ENCODE measurements at regions not wholly inside any gene's neighbourhood (a gene's known extent, or its start where the extent isn't known, plus 50 kb on each side); places are given as distances from the start of the nearest gene placed in this dataset.

GRCh38 chr5:72649449-72649848 is 142.2 kb upstream of the ZNF366 start:
- DNase-seq (ENCODE audit: low read depth) (peak; percentile 17), FAIRE-seq (peak; percentile 28)
- Histone ChIP-seq H3K4me3 (ENCODE audit: low read depth, low read length) (no peak overlapping the region), H3K36me3 (ENCODE audit: control insufficient read depth, insufficient read depth, low read length) (no peaks in the 10 kb centered on the region), H3K27me3 (ENCODE audit: control insufficient read depth, insufficient read depth, low read length) (no peaks in the 10 kb centered on the region)
- TF ChIP-seq CTCF (IDR thresholded peaks at IDR 0.05; ENCODE audit: insufficient read depth, low read length, severe bottlenecking): no peak

- Histone ChIP-seq H3K27me3 (ENCODE audit: control insufficient read depth, insufficient read depth, low read length) (no peaks in the 10 kb centered on the region), H3K36me3 (ENCODE audit: control insufficient read depth, insufficient read depth, low read length) (no peaks in the 10 kb centered on the region), H3K4me3 (ENCODE audit: low read depth, low read length) (no peak overlapping the region)
- no peak for DNase-seq (ENCODE audit: low read depth)
- FAIRE-seq: no peak
- no peak for TF ChIP-seq CTCF (IDR thresholded peaks at IDR 0.05; ENCODE audit: insufficient read depth, low read length, severe bottlenecking)
Observed at GRCh38 chr5:72648480-72648879, 141.3 kb upstream of the ZNF366 start.

DNA sequence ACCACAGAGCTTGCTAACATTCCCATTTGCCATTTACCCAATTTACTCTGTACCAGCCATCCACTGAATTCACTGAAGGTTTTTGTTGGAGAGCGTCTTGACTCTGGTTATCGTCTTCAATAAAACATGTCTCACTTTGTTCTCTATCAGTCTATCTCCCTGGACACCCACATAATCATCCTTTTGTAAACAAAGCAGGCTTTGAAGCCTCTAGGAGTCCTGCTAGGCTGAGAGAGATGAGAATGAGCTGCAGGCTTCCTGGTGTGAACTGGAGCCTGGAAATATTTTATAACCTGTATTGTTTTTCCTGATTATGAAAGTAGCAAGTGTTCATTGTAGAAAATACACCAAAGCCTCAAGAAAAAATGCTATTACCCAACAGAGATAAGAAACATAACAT is 140.6 kb upstream of the ZNF366 start:
- no peak for DNase-seq (ENCODE audit: low read depth)
- H3K36me3 ChIP-seq (ENCODE audit: control insufficient read depth, insufficient read depth, low read length): no peaks in the 10 kb centered on the region
- peak; percentile 64 for FAIRE-seq
- TF ChIP-seq CTCF (IDR thresholded peaks at IDR 0.05; ENCODE audit: insufficient read depth, low read length, severe bottlenecking): no peak
- no peaks in the 10 kb centered on the region for H3K27me3 ChIP-seq (ENCODE audit: control insufficient read depth, insufficient read depth, low read length)
- H3K4me3 ChIP-seq (ENCODE audit: low read depth, low read length): no peak overlapping the region

- Histone ChIP-seq H3K27me3 (ENCODE audit: control insufficient read depth, insufficient read depth, low read length) (no peaks in the 10 kb centered on the region), H3K36me3 (ENCODE audit: control insufficient read depth, insufficient read depth, low read length) (no peaks in the 10 kb centered on the region), H3K4me3 (ENCODE audit: low read depth, low read length) (no peak overlapping the region)
- no peak for FAIRE-seq
- no peak for TF ChIP-seq CTCF (IDR thresholded peaks at IDR 0.05; ENCODE audit: insufficient read depth, low read length, severe bottlenecking)
- no peak for DNase-seq (ENCODE audit: low read depth)
Observed at GRCh38 chr5:72646246-72646866, 139.1 kb upstream of the ZNF366 start.

DNA sequence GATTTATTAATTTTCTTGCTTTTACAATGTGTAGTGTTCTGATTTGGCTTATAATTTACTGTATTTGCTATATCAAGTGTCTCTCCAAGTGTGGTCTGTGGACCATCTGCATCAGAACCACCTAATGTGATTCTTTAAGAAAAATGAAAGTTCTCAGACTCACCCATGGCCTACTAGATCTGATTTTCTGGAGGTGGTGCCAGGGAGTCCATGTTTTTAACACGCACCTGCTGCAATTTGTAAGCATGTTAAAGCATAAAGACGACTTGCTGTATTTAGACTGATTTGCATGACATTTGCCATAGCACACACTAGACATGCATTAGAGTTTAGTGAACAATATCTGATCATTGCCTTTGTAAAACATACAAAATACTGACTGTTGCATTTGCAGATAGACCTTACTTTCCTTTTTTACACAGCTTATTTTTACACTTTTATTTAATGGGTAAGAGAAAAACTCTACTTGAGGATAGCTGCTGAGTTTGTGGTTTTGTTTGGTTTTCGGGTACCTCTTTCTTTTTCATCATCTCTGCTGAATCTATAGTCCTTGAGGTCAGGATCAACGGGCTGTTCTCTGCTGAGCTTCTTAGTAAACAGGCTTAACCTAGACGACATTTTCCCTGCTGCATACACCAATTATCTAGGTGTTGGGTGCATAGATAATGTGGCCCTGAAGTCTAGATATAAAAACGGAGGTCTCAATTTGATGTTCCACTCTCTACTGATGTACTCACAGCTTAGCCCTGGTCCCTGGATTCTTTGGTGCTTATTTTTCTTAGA is 138.0 kb upstream of the ZNF366 start:
- Histone ChIP-seq H3K4me3 (ENCODE audit: low read depth, low read length) (no peak overlapping the region), H3K27me3 (ENCODE audit: control insufficient read depth, insufficient read depth, low read length) (no peaks in the 10 kb centered on the region), H3K36me3 (ENCODE audit: control insufficient read depth, insufficient read depth, low read length) (no peaks in the 10 kb centered on the region)
- DNase-seq (ENCODE audit: low read depth) (no peak), FAIRE-seq (no peak)
- TF ChIP-seq CTCF (IDR thresholded peaks at IDR 0.05; ENCODE audit: insufficient read depth, low read length, severe bottlenecking): no peak

All from bronchial epithelial cell (primary cell).